Aorta (tissue), 5 donors: ENCODE measurements at regions not wholly inside any gene's neighbourhood (a gene's known extent, or its start where the extent isn't known, plus 50 kb on each side); places are given as distances from the start of the nearest gene placed in this dataset.

Experiments used
- ATAC-seq: fragments of 200-7000 bp; cut with Tn5 transposase; one replicate; pipeline ENCODE4 v1.9.1; 2022; ENCODE audit warnings: moderate library complexity; ENCODE audit not compliant: low FRiP score
- DNase-seq, 2 donors: peaks; one replicate each; pipeline ENCODE4 v3.0.0-alpha.2; 2020
- H3K27ac ChIP-seq, 2 donors: one replicate each; pipeline ENCODE4 v1.5.1; 2013; ENCODE audit warnings: low read length in 2 of 2, mild to moderate bottlenecking in 2 of 2, moderate library complexity in 2 of 2, control low read depth in 1 of 2, inconsistent platforms in 1 of 2, low read depth in 1 of 2
- H3K27me3 ChIP-seq, 2 donors: one replicate each; pipeline ENCODE4 v1.6.1; 2013; ENCODE audit warnings: control low read depth in 1 of 2, low read length in 1 of 2, mild to moderate bottlenecking in 1 of 2, moderate library complexity in 1 of 2; ENCODE audit not compliant: insufficient read depth in 2 of 2, control insufficient read depth in 1 of 2
- H3K36me3 ChIP-seq, 2 donors: one replicate each; pipeline ENCODE4 v1.6.1; 2013; ENCODE audit warnings: control low read depth in 1 of 2, low read length in 1 of 2, mild to moderate bottlenecking in 1 of 2; ENCODE audit not compliant: insufficient read depth in 2 of 2, control insufficient read depth in 1 of 2
- H3K4me1 ChIP-seq, 2 donors: one replicate each; pipeline ENCODE4 v1.6.1; 2013; ENCODE audit warnings: low read length in 2 of 2, control low read depth in 1 of 2, mild to moderate bottlenecking in 1 of 2, moderate library complexity in 1 of 2; ENCODE audit not compliant: insufficient read depth in 2 of 2, control insufficient read depth in 1 of 2
- H3K4me3 ChIP-seq, 2 donors: one replicate each; pipeline ENCODE4 v1.5.1; 2013; ENCODE audit warnings: low read length in 2 of 2, control low read depth in 1 of 2, mild to moderate bottlenecking in 1 of 2
- H3K9me3 ChIP-seq: one replicate; pipeline ENCODE4 v1.6.1; 2013; ENCODE audit warnings: mild to moderate bottlenecking, low read length; ENCODE audit not compliant: control insufficient read depth
- WGBS, 2 donors: extraction: QIAGEN DNeasy Blood & Tissue Kit; methylation state at CpG; one replicate each; pipeline ENCODE4 v1.1.7; 2013; 5-methylcytosine and 5-hydroxymethylcytosine counted together
- intact Hi-C, 2 donors: fragments of 100-400 bp; cut with DNase I; formaldehyde crosslinking; loops; one replicate each; pipeline versions ENCODE4 v1.14.2 to v1.15.0; 2022
- donor health status: healthy with polysubstance abuse.
- donor health status: Bipolar disorder and iron deficiency.
- donor health status: DM: no; HTN: no; CAD: no.
- donor health status: DM: no; HTN: no; CAD: no.
- donor health status: DM: yes; HTN: yes; CAD: no.

- Histone ChIP-seq H3K4me3 (no peak overlapping the region), H3K27me3 (no peaks in the 10 kb centered on the region), H3K9me3 (no peaks in the 10 kb centered on the region), H3K36me3 (no peaks in the 10 kb centered on the region), H3K27ac (no peak overlapping the region), H3K4me1 (no peaks in the 10 kb centered on the region)
- DNase-seq (no peak), ATAC-seq (no peak)
- 94 to 96% methylated on average over 2 of the region's 2 CpGs for WGBS, 2 donors
- intact Hi-C loops: no loop called here
Measured at GRCh38 chr2:149679286-149679685, 91.7 kb upstream of the MMADHC start.

- Histone ChIP-seq H3K4me3 (no peak overlapping the region), H3K36me3 (no peaks in the 10 kb centered on the region), H3K4me1 (no peaks in the 10 kb centered on the region), H3K27me3 (no peaks in the 10 kb centered on the region), H3K27ac (no peak overlapping the region), H3K9me3 (no peaks in the 10 kb centered on the region)
- 82 to 84% methylated on average over 1 of the region's 1 CpG for WGBS, 2 donors
- ATAC-seq: no peak
- DNase-seq: no peak
- intact Hi-C loops: no loop called here
Measured at GRCh38 chr2:149677416-149677815, 89.8 kb upstream of the MMADHC start.

- DNase-seq (no peak), ATAC-seq (no peak)
- Histone ChIP-seq H3K4me1 (no peaks in the 10 kb centered on the region), H3K36me3 (no peaks in the 10 kb centered on the region), H3K9me3 (no peaks in the 10 kb centered on the region), H3K4me3 (no peak overlapping the region), H3K27ac (no peak overlapping the region), H3K27me3 (no peaks in the 10 kb centered on the region)
- intact Hi-C loops: no loop called here
- 94 to 96% methylated on average over 2 of the region's 2 CpGs for WGBS, 2 donors
Measured at GRCh38 chr2:149670086-149670485, 82.5 kb upstream of the MMADHC start.

- intact Hi-C loops: no loop called here
- Histone ChIP-seq H3K9me3 (no peaks in the 10 kb centered on the region), H3K4me1 (no peaks in the 10 kb centered on the region), H3K27ac (no peak overlapping the region), H3K27me3 (no peaks in the 10 kb centered on the region), H3K36me3 (no peaks in the 10 kb centered on the region), H3K4me3 (no peak overlapping the region)
- 92 to 97% methylated on average over 1 of the region's 1 CpG for WGBS, 2 donors
- no peak for ATAC-seq
- no peak for DNase-seq
Measured at GRCh38 chr2:149666809-149667320, 79.3 kb upstream of the MMADHC start.

- WGBS, 2 donors: 93 to 100% methylated on average over 3 of the region's 3 CpGs
- DNase-seq (no peak), ATAC-seq (no peak)
- Histone ChIP-seq H3K27me3 (no peaks in the 10 kb centered on the region), H3K36me3 (no peaks in the 10 kb centered on the region), H3K4me1 (no peaks in the 10 kb centered on the region), H3K4me3 (no peak overlapping the region), H3K27ac (no peak overlapping the region), H3K9me3 (no peaks in the 10 kb centered on the region)
- intact Hi-C loops: no loop called here
Measured at GRCh38 chr2:149664896-149665295, 77.3 kb upstream of the MMADHC start.

- Histone ChIP-seq H3K27ac (no peak overlapping the region), H3K27me3 (no peaks in the 10 kb centered on the region), H3K36me3 (no peaks in the 10 kb centered on the region), H3K4me1 (no peaks in the 10 kb centered on the region), H3K4me3 (no peak overlapping the region), H3K9me3 (no peaks in the 10 kb centered on the region)
- ATAC-seq (no peak), DNase-seq (no peak)
- intact Hi-C loops: no loop called here
Measured at GRCh38 chr2:149662556-149662955, 75.0 kb upstream of the MMADHC start.

GRCh38 chr2:149661844-149662243, 74.3 kb upstream of the MMADHC start:
- H3K27ac ChIP-seq: no peak overlapping the region
- 1 to 3% methylated on average over 1 of the region's 1 CpG for WGBS, 2 donors
- ATAC-seq (no peak), DNase-seq (no peak)
- intact Hi-C loops: no loop called here
- no peaks in the 10 kb centered on the region for H3K4me1 ChIP-seq
- H3K4me3 ChIP-seq: no peak overlapping the region
- H3K9me3 ChIP-seq: no peaks in the 10 kb centered on the region
- H3K27me3 ChIP-seq: no peaks in the 10 kb centered on the region
- H3K36me3 ChIP-seq: no peaks in the 10 kb centered on the region

- DNase-seq (no peak), ATAC-seq (no peak)
- no peaks in the 10 kb centered on the region for H3K9me3 ChIP-seq
- H3K36me3 ChIP-seq: no peaks in the 10 kb centered on the region
- no peak overlapping the region for H3K27ac ChIP-seq
- H3K27me3 ChIP-seq: no peaks in the 10 kb centered on the region
- intact Hi-C loops: no loop called here
- H3K4me3 ChIP-seq: no peak overlapping the region
- no peaks in the 10 kb centered on the region for H3K4me1 ChIP-seq
Measured at GRCh38 chr2:149658553-149658952, 71.0 kb upstream of the MMADHC start.

- H3K36me3 ChIP-seq: no peaks in the 10 kb centered on the region
- no peak for DNase-seq
- no peaks in the 10 kb centered on the region for H3K27me3 ChIP-seq
- no peak overlapping the region for H3K4me3 ChIP-seq
- no peak overlapping the region for H3K27ac ChIP-seq
- intact Hi-C loops: no loop called here
- WGBS, 2 donors: 94% methylated on average over 1 of the region's 1 CpG
- ATAC-seq: no peak
- H3K4me1 ChIP-seq: no peaks in the 10 kb centered on the region
- H3K9me3 ChIP-seq: no peaks in the 10 kb centered on the region
Measured at GRCh38 chr2:149657401-149658040, 69.9 kb upstream of the MMADHC start.
